ENCODE measurements at regions not wholly inside any gene's neighbourhood (a gene's known extent, or its start where the extent isn't known, plus 50 kb on each side); places are given as distances from the start of the nearest gene placed in this dataset.

DNA sequence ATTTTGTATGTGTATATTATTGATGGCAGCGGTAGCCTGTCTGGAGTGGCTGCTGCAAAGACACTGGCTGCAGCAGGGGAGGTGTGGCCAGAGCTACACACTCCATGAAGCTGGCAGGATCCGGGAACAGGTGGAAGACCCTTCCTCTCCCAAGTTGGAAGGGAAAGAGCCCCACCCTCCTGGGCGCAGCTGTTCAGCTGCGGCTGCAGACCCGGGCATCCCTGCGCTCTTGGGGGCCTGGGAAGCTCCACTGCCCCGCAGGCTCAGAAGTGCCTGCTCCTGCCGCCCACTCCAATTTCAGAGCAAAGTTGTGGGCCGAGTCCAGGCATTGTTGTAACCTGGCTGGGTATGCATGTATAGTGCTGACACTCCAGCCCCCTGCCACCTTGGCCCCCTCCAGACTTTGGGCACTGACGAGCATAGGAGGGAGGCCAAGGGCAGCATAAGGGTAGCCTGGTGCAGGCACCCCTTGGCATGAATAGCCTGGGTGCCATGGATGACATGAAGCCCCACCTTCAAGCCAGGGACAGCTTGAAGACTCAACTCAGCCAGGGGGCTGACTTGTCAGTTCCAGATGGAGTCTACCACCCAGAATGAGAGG is 90.7 kb upstream of the TMEM168 start:
- TF ChIP-seq POLR2AphosphoS5 (IDR thresholded peaks at IDR 0.05; ENCODE audit: low read depth, low read length) (no peak), SP4 (IDR thresholded peaks at IDR 0.05; ENCODE audit: low read length) (no peak), CTCF (IDR thresholded peaks at IDR 0.05; ENCODE audit: control extremely low read depth in 1 of 3, insufficient read depth in 1 of 3, low read depth in 1 of 3, low read length in 3 of 3) (no peak), RAD21 (IDR thresholded peaks at IDR 0.05 in 1 of 2, conservative IDR thresholded peaks at IDR 0.05 in 1 of 2; ENCODE audit: low read depth in 2 of 2, low read length in 2 of 2) (no peak), TEAD4 (IDR thresholded peaks at IDR 0.05; ENCODE audit: low read depth, low read length) (no peak), CEBPB (IDR thresholded peaks at IDR 0.05; ENCODE audit: low read depth, low read length) (no peak), TAF1 (IDR thresholded peaks at IDR 0.05; ENCODE audit: low read depth, low read length) (no peak), KDM1A (IDR thresholded peaks at IDR 0.05; ENCODE audit: borderline replicate concordance, low read length) (no peak), YY1 (IDR thresholded peaks at IDR 0.05; ENCODE audit: low read depth, low read length) (no peak), POLR2A (IDR thresholded peaks at IDR 0.05; ENCODE audit: control extremely low read depth in 1 of 2, low read depth in 2 of 2, low read length in 2 of 2) (no peak), GABPA (IDR thresholded peaks at IDR 0.05; ENCODE audit: borderline replicate concordance, insufficient read depth, low read length) (no peak), TCF12 (IDR thresholded peaks at IDR 0.05; ENCODE audit: low read depth, low read length) (no peak), ZNF274 (IDR thresholded peaks at IDR 0.05; ENCODE audit: borderline replicate concordance, extremely low read depth, low read length) (no peak)
